Ovary (tissue), 3 donors: ENCODE measurements at regions not wholly inside any gene's neighbourhood (a gene's known extent, or its start where the extent isn't known, plus 50 kb on each side); places are given as distances from the start of the nearest gene placed in this dataset.

Source experiments
- EP300 ChIP-seq: sonication (generic); formaldehyde crosslinking; IDR thresholded peaks from one replicate; pipeline ENCODE4 v1.6.1; 2017; ENCODE audit warnings: antibody characterized with exemption
- POLR2A ChIP-seq: fragments of 450-650 bp; IDR thresholded peaks from one replicate; pipeline ENCODE4 v1.6.1; 2017; ENCODE audit warnings: antibody characterized with exemption, mild to moderate bottlenecking, moderate library complexity
- TF ChIP-seq, protein P1 (sequence below), 3 donors: fragments of 450-650 bp in 2 of 3; fragments of 200-600 bp in 1 of 3; IDR thresholded peaks; one replicate each; pipeline versions ENCODE4 v1.5.1 to v1.8.0; 2016 to 2022; ENCODE audit warnings: antibody characterized with exemption in 3 of 3, mild to moderate bottlenecking in 1 of 3
- donor health status: DM: no; HTN: no; CAD: no.

DNA sequence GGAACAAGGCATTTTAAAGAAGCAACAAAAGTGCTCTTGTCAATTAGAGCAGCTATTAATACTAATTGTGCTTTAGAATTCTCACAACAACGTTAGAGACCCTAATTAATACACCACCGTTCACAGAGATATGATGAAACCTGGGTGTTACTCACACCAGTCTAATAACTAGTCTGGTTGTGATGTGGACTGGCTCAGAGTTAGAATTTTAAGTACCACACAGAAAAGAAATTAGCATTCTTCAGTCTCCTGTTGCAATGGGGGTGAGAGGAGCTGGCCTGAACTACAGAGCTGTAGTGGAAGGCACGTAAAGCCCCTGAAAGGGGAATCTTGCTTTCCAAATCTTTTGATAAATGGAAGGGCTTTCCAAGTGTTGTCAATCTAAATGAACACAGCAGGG, 240.8 kb upstream of the TOX3 start:
- TF ChIP-seq, protein P1, sequence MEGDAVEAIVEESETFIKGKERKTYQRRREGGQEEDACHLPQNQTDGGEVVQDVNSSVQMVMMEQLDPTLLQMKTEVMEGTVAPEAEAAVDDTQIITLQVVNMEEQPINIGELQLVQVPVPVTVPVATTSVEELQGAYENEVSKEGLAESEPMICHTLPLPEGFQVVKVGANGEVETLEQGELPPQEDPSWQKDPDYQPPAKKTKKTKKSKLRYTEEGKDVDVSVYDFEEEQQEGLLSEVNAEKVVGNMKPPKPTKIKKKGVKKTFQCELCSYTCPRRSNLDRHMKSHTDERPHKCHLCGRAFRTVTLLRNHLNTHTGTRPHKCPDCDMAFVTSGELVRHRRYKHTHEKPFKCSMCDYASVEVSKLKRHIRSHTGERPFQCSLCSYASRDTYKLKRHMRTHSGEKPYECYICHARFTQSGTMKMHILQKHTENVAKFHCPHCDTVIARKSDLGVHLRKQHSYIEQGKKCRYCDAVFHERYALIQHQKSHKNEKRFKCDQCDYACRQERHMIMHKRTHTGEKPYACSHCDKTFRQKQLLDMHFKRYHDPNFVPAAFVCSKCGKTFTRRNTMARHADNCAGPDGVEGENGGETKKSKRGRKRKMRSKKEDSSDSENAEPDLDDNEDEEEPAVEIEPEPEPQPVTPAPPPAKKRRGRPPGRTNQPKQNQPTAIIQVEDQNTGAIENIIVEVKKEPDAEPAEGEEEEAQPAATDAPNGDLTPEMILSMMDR (IDR thresholded peaks at IDR 0.05) = no peak
- no peak for TF ChIP-seq POLR2A
- TF ChIP-seq EP300 = no peak
